Neuronal stem cell (in vitro differentiated cells): ENCODE measurements at regions not wholly inside any gene's neighbourhood (a gene's known extent, or its start where the extent isn't known, plus 50 kb on each side); places are given as distances from the start of the nearest gene placed in this dataset.

Source experiments
- DNase-seq: peaks from one replicate; pipeline ENCODE4 v3.0.0-alpha.2; 2013; ENCODE audit warnings: low spot score
- H2AFZ ChIP-seq: one replicate; pipeline ENCODE4 v1.6.1; 2013; ENCODE audit warnings: mild to moderate bottlenecking, low read length, inconsistent platforms
- H2AK5ac ChIP-seq: 2 replicates; pipeline ENCODE4 v1.6.1; 2013; ENCODE audit warnings: low read depth, mild to moderate bottlenecking, inconsistent platforms, low read length, moderate library complexity, mixed read lengths
- H2BK120ac ChIP-seq: 2 replicates; pipeline ENCODE4 v1.6.1; 2013; ENCODE audit warnings: low read depth, mild to moderate bottlenecking, inconsistent platforms, low read length, moderate library complexity, mixed read lengths
- H2BK12ac ChIP-seq: one replicate; pipeline ENCODE4 v1.6.1; 2013; ENCODE audit warnings: low read length, inconsistent platforms
- H2BK15ac ChIP-seq: 2 replicates; pipeline ENCODE4 v1.6.1; 2013; ENCODE audit warnings: mild to moderate bottlenecking, low read length, inconsistent platforms, mixed read lengths
- H2BK5ac ChIP-seq: one replicate; pipeline ENCODE4 v1.6.1; 2013; ENCODE audit warnings: inconsistent platforms, mild to moderate bottlenecking, low read length, moderate library complexity
- H3K14ac ChIP-seq: one replicate; pipeline ENCODE4 v1.6.1; 2013; ENCODE audit warnings: low read length, inconsistent platforms
- H3K18ac ChIP-seq: 2 replicates; pipeline ENCODE4 v1.6.1; 2013; ENCODE audit warnings: low read length, inconsistent platforms
- H3K23ac ChIP-seq: 2 replicates; pipeline ENCODE4 v1.6.1; 2013; ENCODE audit warnings: low read depth, mild to moderate bottlenecking, mixed read lengths, low read length, inconsistent platforms; ENCODE audit not compliant: poor library complexity
- H3K27ac ChIP-seq: replicated peaks from 3 replicates; pipeline ENCODE4 v1.5.1; 2013; ENCODE audit warnings: low read length, inconsistent platforms
- H3K27me3 ChIP-seq, 3 experiments: 2 replicates each; pipeline ENCODE4 v1.6.1; 2013; ENCODE audit warnings: low read length in 3 of 3, mild to moderate bottlenecking in 2 of 3, inconsistent platforms in 1 of 3, low read depth in 1 of 3, mixed read lengths in 1 of 3, moderate library complexity in 1 of 3; ENCODE audit not compliant: control insufficient read depth in 3 of 3, insufficient read depth in 3 of 3
- H3K36me3 ChIP-seq, 2 donors: replicated peaks in 1 of 2; 2 replicates each; pipeline ENCODE4 v1.6.1; 2013; ENCODE audit warnings: low read length in 2 of 2; ENCODE audit not compliant: control insufficient read depth in 2 of 2, insufficient read depth in 2 of 2
- H3K4ac ChIP-seq: 2 replicates; pipeline ENCODE4 v1.6.1; 2013; ENCODE audit warnings: inconsistent platforms, mild to moderate bottlenecking, low read length, moderate library complexity
- H3K4me1 ChIP-seq, 2 donors: 1 replicate in 1 of 2; 2 replicates in 1 of 2; pipeline ENCODE4 v1.6.1; 2013; ENCODE audit warnings: low read length in 2 of 2, low read depth in 1 of 2; ENCODE audit not compliant: control insufficient read depth in 2 of 2, insufficient read depth in 1 of 2
- H3K4me2 ChIP-seq: one replicate; pipeline ENCODE4 v1.6.1; 2013; ENCODE audit warnings: mild to moderate bottlenecking, low read length, inconsistent platforms; ENCODE audit not compliant: insufficient read depth, poor library complexity, severe bottlenecking
- H3K4me3 ChIP-seq, 2 donors: 2 replicates each; pipeline ENCODE4 v1.5.1; 2013; ENCODE audit warnings: low read length in 2 of 2, mild to moderate bottlenecking in 2 of 2, inconsistent platforms in 1 of 2, moderate library complexity in 1 of 2
- H3K79me1 ChIP-seq: one replicate; pipeline ENCODE4 v1.6.1; 2013; ENCODE audit warnings: low read depth, mild to moderate bottlenecking, inconsistent platforms, low read length, moderate library complexity
- H3K9ac ChIP-seq: one replicate; pipeline ENCODE4 v1.6.1; 2013; ENCODE audit warnings: mild to moderate bottlenecking, low read depth, low read length, inconsistent platforms; ENCODE audit not compliant: poor library complexity
- H3K9me3 ChIP-seq, 2 donors: replicated peaks in 1 of 2; 2 replicates each; pipeline versions ENCODE3 to v1.6.1; 2013; ENCODE audit warnings: low read length in 2 of 2, mild to moderate bottlenecking in 2 of 2, inconsistent platforms in 1 of 2, low read depth in 1 of 2, mixed read lengths in 1 of 2, moderate library complexity in 1 of 2; ENCODE audit not compliant: control insufficient read depth in 2 of 2, insufficient read depth in 1 of 2
- H4K8ac ChIP-seq: one replicate; pipeline ENCODE4 v1.6.1; 2013; ENCODE audit warnings: low read depth, mild to moderate bottlenecking, inconsistent platforms, low read length, moderate library complexity
- H4K91ac ChIP-seq: one replicate; pipeline ENCODE4 v1.6.1; 2013; ENCODE audit warnings: low read length, low read depth, mild to moderate bottlenecking, inconsistent platforms; ENCODE audit not compliant: poor library complexity
- WGBS, 2 donors: extraction: QIAGEN DNeasy Blood & Tissue Kit; methylation state at CpG; one replicate each; pipeline ENCODE4 v1.1.7; 2013; ENCODE audit warnings: missing lambda C conversion rate in 2 of 2, mixed read lengths in 1 of 2; ENCODE audit not compliant: insufficient read length in 2 of 2, insufficient replicate concordance in 1 of 2; ENCODE audit errors: extremely low coverage in 2 of 2; 5-methylcytosine and 5-hydroxymethylcytosine counted together

DNA sequence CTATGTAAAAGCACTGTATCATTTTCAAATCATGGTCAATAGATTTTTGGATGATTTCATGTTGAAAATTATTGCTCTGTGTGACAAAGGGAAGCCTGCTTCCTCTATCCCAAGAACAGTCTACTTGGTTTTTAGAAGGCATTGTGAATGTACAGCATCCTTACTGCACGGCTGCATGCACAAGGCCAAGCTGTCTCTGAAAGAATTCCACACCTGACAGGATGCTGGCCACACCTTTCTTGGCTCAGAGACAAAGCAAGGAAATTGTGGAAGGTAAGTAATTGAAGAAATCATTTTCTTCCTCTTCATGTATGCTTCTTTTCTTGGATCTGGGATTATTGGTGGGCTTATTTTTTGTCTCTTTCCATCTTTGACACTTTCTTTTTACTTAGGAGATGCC, 53.7 kb upstream of the VCAN start:
- Histone ChIP-seq H2AFZ (no peak overlapping the region), H3K9me3 (peaks cover 3 to 5% of the 10 kb centered on the region in 2 donors), H3K18ac (no peak overlapping the region), H3K14ac (no peak overlapping the region), H3K27me3 (no peaks in the 10 kb centered on the region), H2BK120ac (no peak overlapping the region), H2BK12ac (no peak overlapping the region), H3K23ac (no peak overlapping the region), H4K8ac (no peak overlapping the region), H3K4me3 (no peak overlapping the region), H2BK15ac (no peak overlapping the region), H3K27ac (no peak overlapping the region), H3K4me1 (peaks cover 0 to 4% of the 10 kb centered on the region in 2 donors), H3K4me2 (no peak overlapping the region), H4K91ac (no peak overlapping the region), H3K4ac (no peak overlapping the region), H3K9ac (no peak overlapping the region), H2BK5ac (no peak overlapping the region), H2AK5ac (no peak overlapping the region), H3K36me3 (peaks cover 0 to 1% of the 10 kb centered on the region in 2 donors), H3K79me1 (no peaks in the 10 kb centered on the region)
- WGBS, 2 donors: no CpG with 5 or more reads among the region's 1 CpG
- DNase-seq: no peak

GRCh38 chr5:83418356-83419321, 52.9 kb upstream of the VCAN start:
- peak overlapping the region; percentile 72 for H2AFZ ChIP-seq
- peaks cover 0 to 4% of the 10 kb centered on the region in 2 donors for H3K4me1 ChIP-seq
- no peak overlapping the region for H3K18ac ChIP-seq
- H3K27me3 ChIP-seq: no peaks in the 10 kb centered on the region
- WGBS, 2 donors: no CpG with 5 or more reads among the region's 12 CpGs
- H3K14ac ChIP-seq: no peak overlapping the region
- peaks cover 0 to 1% of the 10 kb centered on the region in 2 donors for H3K36me3 ChIP-seq
- H2BK120ac ChIP-seq: no peak overlapping the region
- no peak overlapping the region for H2BK5ac ChIP-seq
- no peak overlapping the region for H2BK12ac ChIP-seq
- peaks cover 3 to 5% of the 10 kb centered on the region in 2 donors for H3K9me3 ChIP-seq
- H3K27ac ChIP-seq: no peak overlapping the region
- no peak overlapping the region for H4K8ac ChIP-seq
- H3K9ac ChIP-seq: no peak overlapping the region
- H3K4ac ChIP-seq: no peak overlapping the region
- no peak overlapping the region for H3K4me3 ChIP-seq
- no peak overlapping the region for H3K23ac ChIP-seq
- no peak for DNase-seq
- no peak overlapping the region for H2AK5ac ChIP-seq
- no peak overlapping the region for H2BK15ac ChIP-seq
- no peak overlapping the region for H3K4me2 ChIP-seq
- no peaks in the 10 kb centered on the region for H3K79me1 ChIP-seq
- H4K91ac ChIP-seq: no peak overlapping the region
